DND-41 (cell line): ENCODE measurements at regions not wholly inside any gene's neighbourhood (a gene's known extent, or its start where the extent isn't known, plus 50 kb on each side); places are given as distances from the start of the nearest gene placed in this dataset.
"Not testable (repeated sequence)": the region's sequence is repeated elsewhere in the genome, so short reads cannot be mapped to it uniquely, and the experiment has no call there.

Experiments
- EZH2 ChIP-seq: IDR thresholded peaks from 3 replicates; pipeline ENCODE4 v1.6.1; 2012; ENCODE audit warnings: borderline replicate concordance, low read depth, mild to moderate bottlenecking, moderate library complexity, low read length, inconsistent platforms; ENCODE audit not compliant: severe bottlenecking
- TF ChIP-seq, protein P1 (sequence below): IDR thresholded peaks from 2 replicates; pipeline ENCODE4 v1.5.1; 2012; ENCODE audit warnings: borderline replicate concordance, low read length, moderate library complexity, mild to moderate bottlenecking; ENCODE audit not compliant: poor library complexity, severe bottlenecking; ENCODE audit errors: extremely low read depth

DNA sequence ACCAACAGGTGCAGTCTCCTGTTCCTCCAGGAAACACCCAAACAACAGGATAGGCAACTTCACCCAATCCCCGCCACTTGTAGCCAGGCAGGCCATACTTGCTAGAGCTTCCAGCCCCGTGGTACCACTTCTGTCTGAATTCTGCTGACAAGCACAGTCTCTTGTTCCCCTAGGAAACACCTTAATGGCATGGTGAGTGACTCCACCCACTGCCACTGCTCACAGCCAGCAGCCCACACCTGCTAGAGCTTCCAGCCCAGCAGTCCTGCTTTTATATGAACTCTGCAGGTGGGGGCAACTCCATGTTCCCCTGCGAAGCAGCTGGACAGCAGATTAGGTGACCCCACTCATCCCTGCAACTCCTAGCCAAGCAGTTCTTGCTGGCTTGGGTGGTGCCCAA lies 52.6 kb upstream of the COBL start:
- TF ChIP-seq, protein P1, sequence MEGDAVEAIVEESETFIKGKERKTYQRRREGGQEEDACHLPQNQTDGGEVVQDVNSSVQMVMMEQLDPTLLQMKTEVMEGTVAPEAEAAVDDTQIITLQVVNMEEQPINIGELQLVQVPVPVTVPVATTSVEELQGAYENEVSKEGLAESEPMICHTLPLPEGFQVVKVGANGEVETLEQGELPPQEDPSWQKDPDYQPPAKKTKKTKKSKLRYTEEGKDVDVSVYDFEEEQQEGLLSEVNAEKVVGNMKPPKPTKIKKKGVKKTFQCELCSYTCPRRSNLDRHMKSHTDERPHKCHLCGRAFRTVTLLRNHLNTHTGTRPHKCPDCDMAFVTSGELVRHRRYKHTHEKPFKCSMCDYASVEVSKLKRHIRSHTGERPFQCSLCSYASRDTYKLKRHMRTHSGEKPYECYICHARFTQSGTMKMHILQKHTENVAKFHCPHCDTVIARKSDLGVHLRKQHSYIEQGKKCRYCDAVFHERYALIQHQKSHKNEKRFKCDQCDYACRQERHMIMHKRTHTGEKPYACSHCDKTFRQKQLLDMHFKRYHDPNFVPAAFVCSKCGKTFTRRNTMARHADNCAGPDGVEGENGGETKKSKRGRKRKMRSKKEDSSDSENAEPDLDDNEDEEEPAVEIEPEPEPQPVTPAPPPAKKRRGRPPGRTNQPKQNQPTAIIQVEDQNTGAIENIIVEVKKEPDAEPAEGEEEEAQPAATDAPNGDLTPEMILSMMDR, result not testable (repeated sequence)
- not testable (repeated sequence) for TF ChIP-seq EZH2
